Smooth muscle cell (in vitro differentiated cells): ENCODE measurements at regions not wholly inside any gene's neighbourhood (a gene's known extent, or its start where the extent isn't known, plus 50 kb on each side); places are given as distances from the start of the nearest gene placed in this dataset.
"Not testable (repeated sequence)": the region's sequence is repeated elsewhere in the genome, so short reads cannot be mapped to it uniquely, and the experiment has no call there.

Experiments
- DNase-seq: peaks from one replicate; lab custom pipeline; 2025; ENCODE audit not compliant: unreplicated experiment; lab: John Stamatoyannopoulos, UW
- H2AFZ ChIP-seq: fragments of 200-600 bp; sonication (generic); 2 replicates; pipeline ENCODE4 v1.6.0; 2016; ENCODE audit warnings: antibody characterized with exemption, low read depth, mild to moderate bottlenecking
- H3F3A ChIP-seq: fragments of 200-600 bp; sonication (generic); 2 replicates; pipeline ENCODE4 v1.6.0; 2017; ENCODE audit warnings: antibody characterized with exemption, low read depth
- H3K27ac ChIP-seq: fragments of 200-600 bp; sonication (generic); 2 replicates; pipeline ENCODE4 v1.5.1; 2016; ENCODE audit warnings: low read depth, mild to moderate bottlenecking
- H3K27me3 ChIP-seq: fragments of 200-600 bp; sonication (generic); 2 replicates; pipeline ENCODE4 v1.6.1; 2016; ENCODE audit warnings: low read depth, mild to moderate bottlenecking
- H3K36me3 ChIP-seq: fragments of 200-600 bp; sonication (generic); 2 replicates; pipeline ENCODE4 v1.5.1; 2016; ENCODE audit warnings: low read depth
- H3K4me1 ChIP-seq: fragments of 200-600 bp; sonication (generic); 2 replicates; pipeline ENCODE4 v1.5.1; 2016; ENCODE audit warnings: low read depth
- H3K4me2 ChIP-seq: fragments of 200-600 bp; sonication (generic); 2 replicates; pipeline ENCODE4 v1.6.0; 2016; ENCODE audit warnings: mild to moderate bottlenecking
- H3K4me3 ChIP-seq: fragments of 200-600 bp; sonication (generic); 2 replicates; pipeline ENCODE4 v1.5.1; 2016; ENCODE audit warnings: mild to moderate bottlenecking
- H3K79me2 ChIP-seq: fragments of 200-600 bp; sonication (generic); 2 replicates; pipeline ENCODE4 v1.6.0; 2016; ENCODE audit warnings: low read depth, mild to moderate bottlenecking
- H3K9ac ChIP-seq: fragments of 200-600 bp; sonication (generic); 2 replicates; pipeline ENCODE4 v1.6.0; 2016; ENCODE audit warnings: low read depth
- H3K9me3 ChIP-seq: fragments of 200-600 bp; sonication (generic); replicated peaks from 2 replicates; pipeline ENCODE4 v1.5.1; 2016; ENCODE audit warnings: low read depth
- H4K20me1 ChIP-seq: fragments of 200-600 bp; sonication (generic); 2 replicates; pipeline ENCODE4 v1.6.0; 2016; ENCODE audit warnings: low read depth
- WGBS: methylation state at CpG from one replicate; pipeline ENCODE4 v1.1.7; 2016; ENCODE audit warnings: low lambda C conversion rate; 5-methylcytosine and 5-hydroxymethylcytosine counted together

- not testable (repeated sequence) for H3K27ac ChIP-seq, H3K4me1 ChIP-seq, H3K27me3 ChIP-seq, H4K20me1 ChIP-seq, H3F3A ChIP-seq, H3K36me3 ChIP-seq, H3K79me2 ChIP-seq, H2AFZ ChIP-seq, H3K4me3 ChIP-seq, H3K9me3 ChIP-seq, DNase-seq, H3K4me2 ChIP-seq, H3K9ac ChIP-seq
- 79% methylated on average over 4 of the region's 4 CpGs for WGBS
Observed at GRCh38 chr1:243021365-243021764, 233.7 kb downstream of the CEP170 start.

DNA sequence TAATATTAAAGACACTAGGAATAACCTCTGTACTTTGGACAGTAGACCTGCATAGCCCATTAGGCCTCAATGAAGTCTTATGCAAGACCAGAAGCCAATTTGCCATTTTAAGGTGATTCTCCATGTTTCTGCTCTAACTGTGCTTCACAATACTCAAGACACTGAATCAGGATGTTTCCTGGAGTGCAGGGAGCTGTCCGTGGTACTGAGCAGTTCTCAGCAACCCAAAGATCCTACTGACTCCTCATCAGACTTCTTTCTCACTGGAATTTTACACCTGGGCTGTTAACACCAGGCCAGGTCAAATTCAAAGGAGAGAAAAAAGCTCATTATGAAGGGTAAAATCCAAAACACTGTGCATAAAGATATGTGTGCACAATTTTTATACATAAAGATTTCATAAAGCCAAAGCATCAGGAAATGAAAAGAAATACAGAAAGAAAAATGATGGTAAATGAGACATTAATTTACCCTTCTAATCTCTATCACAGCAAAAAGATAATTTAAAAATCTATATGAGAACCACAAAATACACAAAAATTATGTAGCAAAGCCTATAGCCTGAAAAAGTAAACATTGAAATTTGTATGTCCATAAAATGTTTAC is 235.9 kb downstream of the CEP170 start:
- 0% methylated on average over 1 of the region's 1 CpG for WGBS

GRCh38 chr1:243010719-243011118 is 244.4 kb downstream of the CEP170 start:
- H4K20me1 ChIP-seq, H3K36me3 ChIP-seq, H3K4me2 ChIP-seq, H3K9ac ChIP-seq, H3K4me1 ChIP-seq, DNase-seq, H3K27me3 ChIP-seq, H2AFZ ChIP-seq, H3K4me3 ChIP-seq, H3K79me2 ChIP-seq, H3K9me3 ChIP-seq, H3F3A ChIP-seq, H3K27ac ChIP-seq: not testable (repeated sequence)
- 28% methylated on average over 2 of the region's 3 CpGs for WGBS

More for the DNA sequence above, 235.9 kb downstream of the CEP170 start:
- H3K27ac ChIP-seq, H3K79me2 ChIP-seq, H2AFZ ChIP-seq, H3K9me3 ChIP-seq, H3K4me3 ChIP-seq, H4K20me1 ChIP-seq, H3K36me3 ChIP-seq, H3K27me3 ChIP-seq, H3F3A ChIP-seq, DNase-seq, H3K4me1 ChIP-seq, H3K9ac ChIP-seq, H3K4me2 ChIP-seq: not testable (repeated sequence)

GRCh38 chr1:243001003-243001402 is 254.1 kb downstream of the CEP170 start:
- not testable (repeated sequence) for H3K79me2 ChIP-seq, H2AFZ ChIP-seq, H3K27ac ChIP-seq, H3K4me3 ChIP-seq, H3K27me3 ChIP-seq, H3K9ac ChIP-seq, H3K36me3 ChIP-seq, H3K4me1 ChIP-seq, H3K4me2 ChIP-seq, H4K20me1 ChIP-seq, H3K9me3 ChIP-seq, H3F3A ChIP-seq, DNase-seq
- whole genome bisulfite sequencing: 72% methylated on average over 4 of the region's 4 CpGs

DNA sequence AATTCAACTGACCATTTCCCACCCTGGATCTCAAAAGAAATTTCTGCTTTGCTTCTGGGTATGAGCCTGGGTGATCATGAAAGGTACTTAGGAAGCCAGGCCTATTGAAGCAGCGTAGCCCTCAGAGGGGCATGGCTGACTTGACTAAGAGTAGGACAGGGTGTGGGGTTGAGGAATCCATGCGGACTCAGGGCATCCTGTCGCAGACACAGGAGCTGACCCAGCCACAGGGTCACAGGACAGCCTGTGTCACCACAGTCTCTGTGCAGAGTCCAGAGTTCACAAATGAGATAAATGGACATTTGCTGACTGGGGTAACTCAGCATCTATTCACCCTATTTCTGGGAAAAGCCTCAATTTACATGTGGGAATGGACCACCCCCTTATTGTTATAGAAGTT is 262.3 kb downstream of the CEP170 start:
- H3K4me1 ChIP-seq, H3K27ac ChIP-seq, H3K79me2 ChIP-seq, DNase-seq, H3K4me2 ChIP-seq, H3K4me3 ChIP-seq, H3K9me3 ChIP-seq, H4K20me1 ChIP-seq, H3K9ac ChIP-seq, H3K27me3 ChIP-seq, H3K36me3 ChIP-seq, H2AFZ ChIP-seq, H3F3A ChIP-seq: not testable (repeated sequence)
- 89% methylated on average over 3 of the region's 3 CpGs for WGBS

- H3K4me2 ChIP-seq, DNase-seq, H3K4me1 ChIP-seq, H2AFZ ChIP-seq, H3K9ac ChIP-seq, H3K27ac ChIP-seq, H3K27me3 ChIP-seq, H4K20me1 ChIP-seq, H3K36me3 ChIP-seq, H3F3A ChIP-seq, H3K9me3 ChIP-seq, H3K4me3 ChIP-seq, H3K79me2 ChIP-seq: not testable (repeated sequence)
- 79% methylated on average over 3 of the region's 3 CpGs for WGBS
Observed at GRCh38 chr1:242985096-242985495, 270.0 kb downstream of the CEP170 start.

GRCh38 chr1:242973341-242973740 is 281.7 kb downstream of the CEP170 start:
- not testable (repeated sequence) for H3K4me1 ChIP-seq, H4K20me1 ChIP-seq, H3K9ac ChIP-seq, H3F3A ChIP-seq, H3K9me3 ChIP-seq, H3K4me2 ChIP-seq, DNase-seq, H3K79me2 ChIP-seq, H3K27me3 ChIP-seq, H3K27ac ChIP-seq, H3K4me3 ChIP-seq, H2AFZ ChIP-seq, H3K36me3 ChIP-seq
- 89% methylated on average over 3 of the region's 3 CpGs for WGBS
